Fibroblast of lung (primary cell): ENCODE measurements at regions not wholly inside any gene's neighbourhood (a gene's known extent, or its start where the extent isn't known, plus 50 kb on each side); places are given as distances from the start of the nearest gene placed in this dataset.
A peak's percentile ranks its signal among the peaks of the same experiment; 100 is the strongest.

ENCODE experiments used
- DNase-seq, 2 donors: peaks; one replicate each; pipeline versions ENCODE4 v3.0.0 to v3.0.0-alpha.2; 2010; ENCODE audit warnings: low read depth in 2 of 2
- H2AFZ ChIP-seq: 2 replicates; pipeline ENCODE4 v1.5.1; 2012; ENCODE audit warnings: low read length, control low read depth, inconsistent platforms
- H3K27ac ChIP-seq: 2 replicates; pipeline ENCODE4 v1.5.1; 2011; ENCODE audit warnings: low read length, control low read depth; ENCODE audit not compliant: insufficient read depth
- H3K27me3 ChIP-seq: 2 replicates; pipeline ENCODE4 v1.5.1; 2011; ENCODE audit warnings: mild to moderate bottlenecking, low read length; ENCODE audit not compliant: control insufficient read depth, insufficient read depth
- H3K36me3 ChIP-seq: 2 replicates; pipeline ENCODE4 v1.5.1; 2011; ENCODE audit warnings: low read length; ENCODE audit not compliant: control insufficient read depth, insufficient read depth
- H3K4me1 ChIP-seq: 2 replicates; pipeline ENCODE4 v1.5.1; 2011; ENCODE audit warnings: low read length; ENCODE audit not compliant: control insufficient read depth, insufficient read depth; ENCODE audit errors: extremely low read depth
- H3K4me2 ChIP-seq: 2 replicates; pipeline ENCODE4 v1.5.1; 2011; ENCODE audit warnings: low read length, control low read depth; ENCODE audit not compliant: insufficient read depth; ENCODE audit errors: extremely low read depth
- H3K4me3 ChIP-seq, 4 experiments: fragments of 200-600 bp in 1 of 4; sonication (generic) in 1 of 4; replicated peaks in 1 of 4; 2 replicates each; pipeline ENCODE4 v1.5.1; 2011 to 2016; ENCODE audit warnings: low read length in 4 of 4, low read depth in 3 of 4, mild to moderate bottlenecking in 3 of 4, control low read depth in 2 of 4, inconsistent platforms in 1 of 4, mixed read lengths in 1 of 4; ENCODE audit not compliant: insufficient read depth in 1 of 4; ENCODE audit errors: control extremely low read depth in 1 of 4
- H3K79me2 ChIP-seq: 2 replicates; pipeline ENCODE4 v1.5.1; 2012; ENCODE audit warnings: mild to moderate bottlenecking, low read length, inconsistent platforms; ENCODE audit not compliant: control insufficient read depth, insufficient read depth
- H3K9ac ChIP-seq: 2 replicates; pipeline ENCODE4 v1.5.1; 2011; ENCODE audit warnings: mild to moderate bottlenecking, low read length, control low read depth; ENCODE audit not compliant: insufficient read depth
- H3K9me3 ChIP-seq: 2 replicates; pipeline ENCODE4 v1.5.1; 2012; ENCODE audit warnings: low read depth, low read length; ENCODE audit not compliant: control insufficient read depth, insufficient read depth
- H4K20me1 ChIP-seq: 2 replicates; pipeline ENCODE4 v1.5.1; 2011; ENCODE audit warnings: low read length; ENCODE audit not compliant: control insufficient read depth, insufficient read depth; ENCODE audit errors: extremely low read depth
- EZH2 ChIP-seq: IDR thresholded peaks from 2 replicates; pipeline ENCODE4 v1.5.1; 2012; ENCODE audit warnings: low read length, control low read depth, mild to moderate bottlenecking; ENCODE audit errors: missing control alignments
- TF ChIP-seq, protein P1 (sequence below), 2 donors: IDR thresholded peaks in 1 of 2; conservative IDR thresholded peaks in 1 of 2; 1 replicate in 1 of 2; 2 replicates in 1 of 2; pipeline ENCODE4 v1.5.1; 2011 to 2012; ENCODE audit warnings: low read length in 2 of 2, control low read depth in 1 of 2, inconsistent platforms in 1 of 2, low read depth in 1 of 2, mild to moderate bottlenecking in 1 of 2

- Histone ChIP-seq H3K4me2 (no peak overlapping the region), H3K79me2 (no peaks in the 10 kb centered on the region), H3K9ac (no peak overlapping the region), H2AFZ (no peak overlapping the region), H3K36me3 (no peaks in the 10 kb centered on the region), H3K27ac (no peak overlapping the region), H4K20me1 (no peaks in the 10 kb centered on the region), H3K9me3 (no peaks in the 10 kb centered on the region), H3K4me1 (no peaks in the 10 kb centered on the region), H3K27me3 (no peaks in the 10 kb centered on the region), H3K4me3 (peak overlapping the region in 1 of 4 experiments; percentile 45)
- TF ChIP-seq EZH2 = no peak
- TF ChIP-seq, protein P1, sequence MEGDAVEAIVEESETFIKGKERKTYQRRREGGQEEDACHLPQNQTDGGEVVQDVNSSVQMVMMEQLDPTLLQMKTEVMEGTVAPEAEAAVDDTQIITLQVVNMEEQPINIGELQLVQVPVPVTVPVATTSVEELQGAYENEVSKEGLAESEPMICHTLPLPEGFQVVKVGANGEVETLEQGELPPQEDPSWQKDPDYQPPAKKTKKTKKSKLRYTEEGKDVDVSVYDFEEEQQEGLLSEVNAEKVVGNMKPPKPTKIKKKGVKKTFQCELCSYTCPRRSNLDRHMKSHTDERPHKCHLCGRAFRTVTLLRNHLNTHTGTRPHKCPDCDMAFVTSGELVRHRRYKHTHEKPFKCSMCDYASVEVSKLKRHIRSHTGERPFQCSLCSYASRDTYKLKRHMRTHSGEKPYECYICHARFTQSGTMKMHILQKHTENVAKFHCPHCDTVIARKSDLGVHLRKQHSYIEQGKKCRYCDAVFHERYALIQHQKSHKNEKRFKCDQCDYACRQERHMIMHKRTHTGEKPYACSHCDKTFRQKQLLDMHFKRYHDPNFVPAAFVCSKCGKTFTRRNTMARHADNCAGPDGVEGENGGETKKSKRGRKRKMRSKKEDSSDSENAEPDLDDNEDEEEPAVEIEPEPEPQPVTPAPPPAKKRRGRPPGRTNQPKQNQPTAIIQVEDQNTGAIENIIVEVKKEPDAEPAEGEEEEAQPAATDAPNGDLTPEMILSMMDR (conservative IDR thresholded peaks at IDR 0.05 in 1 of 2, IDR thresholded peaks at IDR 0.05 in 1 of 2; ENCODE audit: low read depth in 1 of 2, low read length in 2 of 2) = no peak
- DNase-seq = no peak
Observed at GRCh38 chr2:57760381-57760801, 286.2 kb upstream of the VRK2 start.

- Histone ChIP-seq H3K4me1 (no peaks in the 10 kb centered on the region), H4K20me1 (no peaks in the 10 kb centered on the region), H3K4me2 (no peak overlapping the region), H3K27ac (no peak overlapping the region), H3K79me2 (no peaks in the 10 kb centered on the region), H3K9me3 (no peaks in the 10 kb centered on the region), H3K36me3 (no peaks in the 10 kb centered on the region), H3K4me3 (no peak overlapping the region), H3K9ac (no peak overlapping the region), H2AFZ (no peak overlapping the region), H3K27me3 (no peaks in the 10 kb centered on the region)
- TF ChIP-seq EZH2 = no peak
- TF ChIP-seq, protein P1 (conservative IDR thresholded peaks at IDR 0.05 in 1 of 2, IDR thresholded peaks at IDR 0.05 in 1 of 2; ENCODE audit: low read depth in 1 of 2, low read length in 2 of 2) = no peak
- DNase-seq = no peak
Observed at GRCh38 chr2:57776916-57777315, 269.7 kb upstream of the VRK2 start.

GRCh38 chr2:57782587-57782986 lies 264.0 kb upstream of the VRK2 start:
- H3K4me3 ChIP-seq = no peak overlapping the region
- no peaks in the 10 kb centered on the region for H3K36me3 ChIP-seq
- TF ChIP-seq EZH2 = no peak
- TF ChIP-seq, protein P1 (conservative IDR thresholded peaks at IDR 0.05 in 1 of 2, IDR thresholded peaks at IDR 0.05 in 1 of 2; ENCODE audit: low read depth in 1 of 2, low read length in 2 of 2) = no peak
- no peaks in the 10 kb centered on the region for H3K4me1 ChIP-seq
- H3K4me2 ChIP-seq = no peak overlapping the region
- no peaks in the 10 kb centered on the region for H3K79me2 ChIP-seq
- no peaks in the 10 kb centered on the region for H3K9me3 ChIP-seq
- H3K9ac ChIP-seq = no peak overlapping the region
- no peaks in the 10 kb centered on the region for H4K20me1 ChIP-seq
- H3K27me3 ChIP-seq = no peaks in the 10 kb centered on the region
- H3K27ac ChIP-seq = no peak overlapping the region
- no peak overlapping the region for H2AFZ ChIP-seq
- DNase-seq = no peak
